Epithelial cell of esophagus (primary cell): ENCODE measurements at regions not wholly inside any gene's neighbourhood (a gene's known extent, or its start where the extent isn't known, plus 50 kb on each side); places are given as distances from the start of the nearest gene placed in this dataset.

ENCODE experiments used
- DNase-seq: peaks from one replicate; pipeline ENCODE4 v3.0.0; 2010; ENCODE audit warnings: low read depth
- H3K4me3 ChIP-seq: 2 replicates; pipeline ENCODE4 v1.5.1; 2011; ENCODE audit warnings: mild to moderate bottlenecking, low read length, control low read depth
- CTCF ChIP-seq: IDR thresholded peaks from 2 replicates; pipeline ENCODE4 v1.5.1; 2011; ENCODE audit warnings: low read depth, mild to moderate bottlenecking, low read length, control low read depth, inconsistent platforms; ENCODE audit not compliant: insufficient read depth; ENCODE audit errors: missing control alignments

DNA sequence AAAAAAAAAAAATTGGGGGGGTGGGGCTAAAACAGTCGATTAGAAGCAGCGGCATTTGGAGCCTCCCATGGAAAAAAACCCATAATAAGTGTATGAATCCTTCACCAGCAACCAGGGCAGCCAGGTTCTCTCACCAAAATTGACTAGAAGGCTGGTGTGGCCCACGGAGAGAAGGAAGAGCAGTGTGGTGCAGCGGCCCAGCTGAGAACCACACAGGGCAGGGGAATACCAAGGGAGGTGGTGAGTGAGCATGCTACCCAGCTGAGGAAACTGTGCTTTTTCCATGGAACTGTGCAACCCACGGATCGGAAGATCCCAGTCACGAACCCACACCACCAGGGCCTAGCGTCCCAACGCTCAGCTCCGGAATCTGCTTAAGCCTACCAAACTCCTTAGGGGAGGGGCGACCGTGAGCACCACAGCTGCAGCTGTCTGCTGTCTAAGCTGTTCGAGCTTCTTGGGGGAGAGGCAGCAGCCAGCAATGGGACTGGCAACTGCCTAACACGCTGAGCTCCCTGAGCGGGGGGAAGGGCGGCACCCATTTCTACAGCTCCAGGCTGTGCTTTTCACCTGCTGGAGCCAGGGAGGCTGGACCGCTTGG lies 1037.2 kb upstream of the ACVR2A start:
- no peak for DNase-seq

DNA sequence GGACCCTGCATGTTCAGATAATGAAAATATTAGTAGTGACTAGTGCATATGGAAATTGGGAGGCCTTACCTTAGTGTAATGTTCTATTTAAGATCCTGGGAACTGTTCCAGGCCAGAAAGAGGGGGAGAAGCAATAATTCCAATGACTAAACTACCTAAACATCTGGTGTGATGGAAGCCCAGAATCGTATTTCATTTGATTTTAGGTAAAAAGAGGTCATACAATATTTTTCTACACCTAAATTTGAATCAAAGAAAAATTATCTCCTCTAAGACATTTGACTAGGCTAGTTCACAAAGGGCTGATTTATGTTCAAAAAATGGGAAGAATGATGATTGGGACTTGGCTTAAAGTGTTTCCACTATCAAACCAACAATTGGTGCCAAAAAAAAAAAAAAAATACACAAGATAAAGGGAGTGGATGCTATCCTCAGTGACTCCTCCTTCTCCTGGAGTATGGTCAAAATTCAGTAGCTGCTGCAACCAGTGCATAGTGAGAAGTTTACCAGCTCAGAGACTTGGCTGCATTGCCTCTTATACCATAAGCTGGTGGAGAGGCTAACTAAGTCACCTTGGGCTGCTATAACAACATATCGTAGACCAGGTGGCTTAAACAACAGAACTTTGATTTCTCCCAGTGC lies 1038.3 kb upstream of the ACVR2A start:
- no peak for DNase-seq
- no peak for TF ChIP-seq CTCF
- no peak overlapping the region for H3K4me3 ChIP-seq

More for the DNA sequence above, 1037.2 kb upstream of the ACVR2A start:
- no peak overlapping the region for H3K4me3 ChIP-seq
- TF ChIP-seq CTCF, result no peak

DNA sequence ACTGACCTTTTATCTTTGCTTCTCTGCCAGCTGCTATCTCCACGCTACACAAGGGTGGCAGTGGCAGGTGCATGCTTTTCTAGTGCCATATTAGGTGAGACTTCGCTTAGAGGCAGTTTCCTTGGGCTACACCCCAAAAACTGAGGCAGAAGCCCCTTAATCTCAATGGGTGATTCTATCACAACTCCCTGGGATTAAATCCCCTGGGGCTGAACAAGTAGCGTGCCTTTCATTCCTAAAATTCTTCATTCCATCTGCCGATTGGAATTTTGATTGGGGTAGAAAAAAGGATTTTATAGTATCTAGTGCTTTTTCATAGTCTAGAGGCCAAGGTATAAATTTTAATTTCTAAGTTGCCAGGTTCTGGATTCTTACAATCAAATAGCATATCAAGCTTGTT lies 1040.5 kb upstream of the ACVR2A start:
- no peak for DNase-seq
- TF ChIP-seq CTCF, result no peak
- no peak overlapping the region for H3K4me3 ChIP-seq

DNA sequence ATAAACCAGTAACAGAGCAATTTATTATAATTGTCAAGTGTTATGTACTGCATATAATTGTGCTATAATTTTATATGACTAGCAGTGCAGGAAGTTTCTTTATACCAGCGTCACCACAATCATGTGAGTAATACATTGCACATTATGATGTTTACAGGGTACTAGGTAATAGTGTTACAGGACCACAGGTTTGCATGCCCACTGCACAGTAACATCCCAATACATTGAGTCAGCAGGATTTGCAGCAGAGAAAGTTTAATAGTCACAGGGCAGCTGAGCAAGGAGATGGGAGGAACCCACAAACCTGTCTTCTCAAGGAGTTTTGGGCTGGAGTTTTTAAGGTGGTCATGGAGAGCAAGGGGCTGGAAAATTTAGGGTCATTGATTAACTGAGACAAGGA lies 1042.9 kb upstream of the ACVR2A start:
- no peak for TF ChIP-seq CTCF
- no peak overlapping the region for H3K4me3 ChIP-seq
- peak; percentile 67 for DNase-seq

DNA sequence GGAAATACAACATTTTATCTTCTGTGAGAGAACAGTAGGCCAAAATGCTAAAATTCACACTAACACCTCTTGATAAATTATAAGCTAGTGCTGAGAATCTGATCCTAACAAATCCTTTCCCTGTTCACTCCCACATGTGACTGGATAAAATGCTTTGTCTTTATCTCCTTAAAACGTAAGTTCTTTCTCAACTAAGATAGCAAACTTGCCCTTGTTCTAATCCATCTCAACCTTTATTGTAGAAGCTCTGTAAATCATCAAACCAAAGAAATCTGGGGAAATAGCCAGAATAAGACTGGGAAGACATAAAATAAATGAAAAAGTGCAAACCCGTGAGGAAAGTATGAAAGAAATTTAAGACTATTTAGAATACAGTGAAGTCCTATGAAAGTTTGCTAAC lies 1058.4 kb upstream of the ACVR2A start:
- no peak for TF ChIP-seq CTCF
- no peak overlapping the region for H3K4me3 ChIP-seq
- DNase-seq, result no peak

GRCh38 chr2:146785101-146785500 lies 1059.7 kb upstream of the ACVR2A start:
- H3K4me3 ChIP-seq, result no peak overlapping the region
- no peak for DNase-seq

More at GRCh38 chr2:146785101-146785500, 1059.7 kb upstream of the ACVR2A start:
- no peak for TF ChIP-seq CTCF
